Lower lobe of right lung (tissue), 2 donors: ENCODE measurements at regions not wholly inside any gene's neighbourhood (a gene's known extent, or its start where the extent isn't known, plus 50 kb on each side); places are given as distances from the start of the nearest gene placed in this dataset.

Source experiments
- ATAC-seq, 2 donors: fragments of 200-7000 bp; cut with Tn5 transposase; one replicate each; pipeline ENCODE4 v1.9.1; 2020 to 2022; ENCODE audit warnings: mild to moderate bottlenecking in 2 of 2, moderate library complexity in 2 of 2
- DNase-seq: peaks from one replicate; pipeline ENCODE4 v3.0.0-alpha.2; 2020
- H3K27ac ChIP-seq: fragments of 200-600 bp; one replicate; pipeline ENCODE4 v1.8.0; 2022
- H3K27me3 ChIP-seq: fragments of 200-600 bp; one replicate; pipeline ENCODE4 v1.8.0; 2022; ENCODE audit warnings: low read depth
- H3K36me3 ChIP-seq: fragments of 200-600 bp; one replicate; pipeline ENCODE4 v1.8.0; 2022; ENCODE audit warnings: mild to moderate bottlenecking
- H3K4me1 ChIP-seq: fragments of 200-600 bp; one replicate; pipeline ENCODE4 v1.8.0; 2022
- H3K4me3 ChIP-seq: fragments of 200-600 bp; one replicate; pipeline ENCODE4 v1.8.0; 2022; ENCODE audit warnings: mild to moderate bottlenecking
- H3K9me3 ChIP-seq: fragments of 200-600 bp; one replicate; pipeline ENCODE4 v1.8.0; 2022
- CTCF ChIP-seq: fragments of 200-600 bp; IDR thresholded peaks from one replicate; pipeline ENCODE4 v1.8.0; 2022; ENCODE audit warnings: antibody characterized with exemption, mild to moderate bottlenecking
- intact Hi-C: fragments of 100-400 bp; cut with DNase I; formaldehyde crosslinking; loops from one replicate; pipeline ENCODE4 v1.11.0; 2022
- donor health status: DM: no; HTN: yes; CAD: no; lungs with severe emphysema.

GRCh38 chr3:17931131-17931530, 188.7 kb upstream of the TBC1D5 start:
- DNase-seq (no peak), ATAC-seq (no peak)
- Histone ChIP-seq H3K36me3 (no peaks in the 10 kb centered on the region), H3K27me3 (no peaks in the 10 kb centered on the region), H3K4me1 (no peaks in the 10 kb centered on the region), H3K27ac (no peak overlapping the region), H3K9me3 (no peaks in the 10 kb centered on the region), H3K4me3 (no peak overlapping the region)
- TF ChIP-seq CTCF, result no peak
- intact Hi-C loops, result no loop called here

- H3K4me3 ChIP-seq, result no peak overlapping the region
- H3K27me3 ChIP-seq, result no peaks in the 10 kb centered on the region
- no peak for TF ChIP-seq CTCF
- H3K9me3 ChIP-seq, result no peaks in the 10 kb centered on the region
- no peak overlapping the region for H3K27ac ChIP-seq
- no peaks in the 10 kb centered on the region for H3K4me1 ChIP-seq
- no peaks in the 10 kb centered on the region for H3K36me3 ChIP-seq
- DNase-seq (no peak), ATAC-seq (no peak)
- intact Hi-C loops, result no loop called here
Measured at GRCh38 chr3:17928502-17929145, 186.2 kb upstream of the TBC1D5 start.

GRCh38 chr3:17927036-17927435, 184.6 kb upstream of the TBC1D5 start:
- no peaks in the 10 kb centered on the region for H3K4me1 ChIP-seq
- no peaks in the 10 kb centered on the region for H3K9me3 ChIP-seq
- no peak overlapping the region for H3K4me3 ChIP-seq
- H3K36me3 ChIP-seq, result no peaks in the 10 kb centered on the region
- H3K27ac ChIP-seq, result no peak overlapping the region
- no peaks in the 10 kb centered on the region for H3K27me3 ChIP-seq
- no peak for DNase-seq
- no peak for ATAC-seq
- TF ChIP-seq CTCF, result no peak
- intact Hi-C loops, result no loop called here

GRCh38 chr3:17915341-17915740, 172.9 kb upstream of the TBC1D5 start:
- no peak for TF ChIP-seq CTCF
- Histone ChIP-seq H3K9me3 (no peaks in the 10 kb centered on the region), H3K27ac (no peak overlapping the region), H3K36me3 (no peaks in the 10 kb centered on the region), H3K4me3 (no peak overlapping the region), H3K27me3 (peaks cover 6% of the 10 kb centered on the region), H3K4me1 (no peaks in the 10 kb centered on the region)
- DNase-seq (no peak), ATAC-seq (no peak)
- intact Hi-C loops, result no loop called here

- ATAC-seq, result no peak
- DNase-seq, result no peak
- intact Hi-C loops, result no loop called here
Measured at GRCh38 chr3:17913359-17913758, 170.9 kb upstream of the TBC1D5 start.

More at GRCh38 chr3:17913359-17913758, 170.9 kb upstream of the TBC1D5 start:
- Histone ChIP-seq H3K27ac (no peak overlapping the region), H3K9me3 (no peaks in the 10 kb centered on the region), H3K27me3 (peaks cover 6% of the 10 kb centered on the region), H3K36me3 (no peaks in the 10 kb centered on the region), H3K4me1 (no peaks in the 10 kb centered on the region), H3K4me3 (no peak overlapping the region)
- no peak for TF ChIP-seq CTCF
